ENCODE measurements at regions not wholly inside any gene's neighbourhood (a gene's known extent, or its start where the extent isn't known, plus 50 kb on each side); places are given as distances from the start of the nearest gene placed in this dataset.

- no peaks in the 10 kb centered on the region for H3K27me3 ChIP-seq (ENCODE audit: control insufficient read depth, insufficient read depth, low read length)
- H3K36me3 ChIP-seq (ENCODE audit: control insufficient read depth, insufficient read depth, low read length), result no peaks in the 10 kb centered on the region
- H3K4me1 ChIP-seq (ENCODE audit: control insufficient read depth, insufficient read depth, low read length), result peaks cover 27% of the 10 kb centered on the region
- peak overlapping the region; percentile 30 for H3K27ac ChIP-seq (ENCODE audit: low read depth, low read length)
- no peak overlapping the region for H3K9ac ChIP-seq (ENCODE audit: low read depth, low read length)
- H3K4me3 ChIP-seq (ENCODE audit: low read depth, low read length), result no peak overlapping the region
- no peaks in the 10 kb centered on the region for H3K9me3 ChIP-seq (ENCODE audit: control insufficient read depth, insufficient read depth, low read length)
These were observed 92.7 kb upstream of the KLF7 start for GRCh38 chr2:207258263-207258991.

- Histone ChIP-seq H3K9me3 (ENCODE audit: control insufficient read depth, insufficient read depth, low read length) (no peaks in the 10 kb centered on the region), H3K4me3 (ENCODE audit: low read depth, low read length) (no peak overlapping the region), H3K9ac (ENCODE audit: low read depth, low read length) (no peak overlapping the region), H3K27me3 (ENCODE audit: control insufficient read depth, insufficient read depth, low read length) (no peaks in the 10 kb centered on the region), H3K36me3 (ENCODE audit: control insufficient read depth, insufficient read depth, low read length) (no peaks in the 10 kb centered on the region), H3K27ac (ENCODE audit: low read depth, low read length) (no peak overlapping the region), H3K4me1 (ENCODE audit: control insufficient read depth, insufficient read depth, low read length) (peaks cover 14% of the 10 kb centered on the region)
These were observed 94.3 kb upstream of the KLF7 start for GRCh38 chr2:207260021-207260420.

GRCh38 chr2:207260947-207261346 is 95.2 kb upstream of the KLF7 start:
- H3K4me1 ChIP-seq (ENCODE audit: control insufficient read depth, insufficient read depth, low read length), result peaks cover 14% of the 10 kb centered on the region
- H3K27ac ChIP-seq (ENCODE audit: low read depth, low read length), result no peak overlapping the region

GRCh38 chr2:207264310-207264709 is 98.6 kb upstream of the KLF7 start:
- H3K9me3 ChIP-seq (ENCODE audit: control insufficient read depth, insufficient read depth, low read length), result no peaks in the 10 kb centered on the region
- H3K4me1 ChIP-seq (ENCODE audit: control insufficient read depth, insufficient read depth, low read length), result no peaks in the 10 kb centered on the region
- H3K9ac ChIP-seq (ENCODE audit: low read depth, low read length), result no peak overlapping the region
- no peak overlapping the region for H3K27ac ChIP-seq (ENCODE audit: low read depth, low read length)
- no peaks in the 10 kb centered on the region for H3K27me3 ChIP-seq (ENCODE audit: control insufficient read depth, insufficient read depth, low read length)
- no peak overlapping the region for H3K4me3 ChIP-seq (ENCODE audit: low read depth, low read length)
- H3K36me3 ChIP-seq (ENCODE audit: control insufficient read depth, insufficient read depth, low read length), result no peaks in the 10 kb centered on the region

More at GRCh38 chr2:207260947-207261346, 95.2 kb upstream of the KLF7 start:
- Histone ChIP-seq H3K36me3 (ENCODE audit: control insufficient read depth, insufficient read depth, low read length) (no peaks in the 10 kb centered on the region), H3K9me3 (ENCODE audit: control insufficient read depth, insufficient read depth, low read length) (no peaks in the 10 kb centered on the region), H3K27me3 (ENCODE audit: control insufficient read depth, insufficient read depth, low read length) (no peaks in the 10 kb centered on the region), H3K9ac (ENCODE audit: low read depth, low read length) (no peak overlapping the region), H3K4me3 (ENCODE audit: low read depth, low read length) (no peak overlapping the region)

GRCh38 chr2:207265332-207265731 is 99.6 kb upstream of the KLF7 start:
- no peak overlapping the region for H3K4me3 ChIP-seq (ENCODE audit: low read depth, low read length)
- H3K27ac ChIP-seq (ENCODE audit: low read depth, low read length), result no peak overlapping the region
- H3K27me3 ChIP-seq (ENCODE audit: control insufficient read depth, insufficient read depth, low read length), result no peaks in the 10 kb centered on the region

GRCh38 chr2:207265869-207266268 is 100.1 kb upstream of the KLF7 start:
- Histone ChIP-seq H3K27me3 (ENCODE audit: control insufficient read depth, insufficient read depth, low read length) (no peaks in the 10 kb centered on the region), H3K4me3 (ENCODE audit: low read depth, low read length) (no peak overlapping the region), H3K36me3 (ENCODE audit: control insufficient read depth, insufficient read depth, low read length) (no peaks in the 10 kb centered on the region), H3K27ac (ENCODE audit: low read depth, low read length) (no peak overlapping the region), H3K9ac (ENCODE audit: low read depth, low read length) (no peak overlapping the region), H3K9me3 (ENCODE audit: control insufficient read depth, insufficient read depth, low read length) (no peaks in the 10 kb centered on the region), H3K4me1 (ENCODE audit: control insufficient read depth, insufficient read depth, low read length) (no peaks in the 10 kb centered on the region)

More at GRCh38 chr2:207265332-207265731, 99.6 kb upstream of the KLF7 start:
- Histone ChIP-seq H3K4me1 (ENCODE audit: control insufficient read depth, insufficient read depth, low read length) (no peaks in the 10 kb centered on the region), H3K36me3 (ENCODE audit: control insufficient read depth, insufficient read depth, low read length) (no peaks in the 10 kb centered on the region), H3K9ac (ENCODE audit: low read depth, low read length) (no peak overlapping the region), H3K9me3 (ENCODE audit: control insufficient read depth, insufficient read depth, low read length) (no peaks in the 10 kb centered on the region)

GRCh38 chr2:207266648-207267047 is 100.9 kb upstream of the KLF7 start:
- Histone ChIP-seq H3K4me1 (ENCODE audit: control insufficient read depth, insufficient read depth, low read length) (no peaks in the 10 kb centered on the region), H3K9me3 (ENCODE audit: control insufficient read depth, insufficient read depth, low read length) (no peaks in the 10 kb centered on the region), H3K27me3 (ENCODE audit: control insufficient read depth, insufficient read depth, low read length) (no peaks in the 10 kb centered on the region)

GRCh38 chr2:207269038-207269437 is 103.3 kb upstream of the KLF7 start:
- no peak overlapping the region for H3K4me3 ChIP-seq (ENCODE audit: low read depth, low read length)
- 0 out of 2 replicates have a peak, but pooled peaks cover 3% of the 10 kb centered on the region for H3K9me3 ChIP-seq (ENCODE audit: control insufficient read depth, insufficient read depth, low read length)
- H3K4me1 ChIP-seq (ENCODE audit: control insufficient read depth, insufficient read depth, low read length), result no peaks in the 10 kb centered on the region
- H3K27ac ChIP-seq (ENCODE audit: low read depth, low read length), result no peak overlapping the region
- H3K9ac ChIP-seq (ENCODE audit: low read depth, low read length), result no peak overlapping the region
- no peaks in the 10 kb centered on the region for H3K36me3 ChIP-seq (ENCODE audit: control insufficient read depth, insufficient read depth, low read length)
- no peaks in the 10 kb centered on the region for H3K27me3 ChIP-seq (ENCODE audit: control insufficient read depth, insufficient read depth, low read length)

More at GRCh38 chr2:207266648-207267047, 100.9 kb upstream of the KLF7 start:
- Histone ChIP-seq H3K27ac (ENCODE audit: low read depth, low read length) (no peak overlapping the region), H3K9ac (ENCODE audit: low read depth, low read length) (no peak overlapping the region), H3K36me3 (ENCODE audit: control insufficient read depth, insufficient read depth, low read length) (no peaks in the 10 kb centered on the region), H3K4me3 (ENCODE audit: low read depth, low read length) (no peak overlapping the region)

- H3K9ac ChIP-seq (ENCODE audit: low read depth, low read length), result no peak overlapping the region
- H3K27me3 ChIP-seq (ENCODE audit: control insufficient read depth, insufficient read depth, low read length), result no peaks in the 10 kb centered on the region
- 0 out of 2 replicates have a peak, but pooled peaks cover 3% of the 10 kb centered on the region for H3K9me3 ChIP-seq (ENCODE audit: control insufficient read depth, insufficient read depth, low read length)
- 0 out of 2 replicates have a peak, but pooled peaks cover 4% of the 10 kb centered on the region for H3K4me1 ChIP-seq (ENCODE audit: control insufficient read depth, insufficient read depth, low read length)
- no peak overlapping the region for H3K27ac ChIP-seq (ENCODE audit: low read depth, low read length)
- no peaks in the 10 kb centered on the region for H3K36me3 ChIP-seq (ENCODE audit: control insufficient read depth, insufficient read depth, low read length)
- no peak overlapping the region for H3K4me3 ChIP-seq (ENCODE audit: low read depth, low read length)
These were observed 108.9 kb upstream of the KLF7 start for GRCh38 chr2:207274530-207275189.

- H3K27me3 ChIP-seq (ENCODE audit: control insufficient read depth, insufficient read depth, low read length), result no peaks in the 10 kb centered on the region
- 0 out of 2 replicates have a peak, but pooled peaks cover 3% of the 10 kb centered on the region for H3K9me3 ChIP-seq (ENCODE audit: control insufficient read depth, insufficient read depth, low read length)
- no peak overlapping the region for H3K9ac ChIP-seq (ENCODE audit: low read depth, low read length)
- no peaks in the 10 kb centered on the region for H3K36me3 ChIP-seq (ENCODE audit: control insufficient read depth, insufficient read depth, low read length)
- H3K27ac ChIP-seq (ENCODE audit: low read depth, low read length), result no peak overlapping the region
- no peak overlapping the region for H3K4me3 ChIP-seq (ENCODE audit: low read depth, low read length)
- 0 out of 2 replicates have a peak, but pooled peaks cover 4% of the 10 kb centered on the region for H3K4me1 ChIP-seq (ENCODE audit: control insufficient read depth, insufficient read depth, low read length)
These were observed 110.0 kb upstream of the KLF7 start for GRCh38 chr2:207275779-207276178.

- Histone ChIP-seq H3K9ac (ENCODE audit: low read depth, low read length) (no peak overlapping the region), H3K27me3 (ENCODE audit: control insufficient read depth, insufficient read depth, low read length) (no peaks in the 10 kb centered on the region), H3K9me3 (ENCODE audit: control insufficient read depth, insufficient read depth, low read length) (0 out of 2 replicates have a peak, but pooled peaks cover 3% of the 10 kb centered on the region), H3K4me1 (ENCODE audit: control insufficient read depth, insufficient read depth, low read length) (0 out of 2 replicates have a peak, but pooled peaks cover 4% of the 10 kb centered on the region), H3K36me3 (ENCODE audit: control insufficient read depth, insufficient read depth, low read length) (no peaks in the 10 kb centered on the region), H3K27ac (ENCODE audit: low read depth, low read length) (no peak overlapping the region), H3K4me3 (ENCODE audit: low read depth, low read length) (no peak overlapping the region)
These were observed 110.5 kb upstream of the KLF7 start for GRCh38 chr2:207276248-207276647.

All from HUES48 (cell line).